Smooth muscle cell (in vitro differentiated cells): ENCODE measurements at regions not wholly inside any gene's neighbourhood (a gene's known extent, or its start where the extent isn't known, plus 50 kb on each side); places are given as distances from the start of the nearest gene placed in this dataset.

Experiments
- DNase-seq: peaks from one replicate; lab custom pipeline; 2025; ENCODE audit not compliant: unreplicated experiment; lab: John Stamatoyannopoulos, UW
- H2AFZ ChIP-seq: fragments of 200-600 bp; sonication (generic); 2 replicates; pipeline ENCODE4 v1.6.0; 2016; ENCODE audit warnings: antibody characterized with exemption, low read depth, mild to moderate bottlenecking
- H3F3A ChIP-seq: fragments of 200-600 bp; sonication (generic); 2 replicates; pipeline ENCODE4 v1.6.0; 2017; ENCODE audit warnings: antibody characterized with exemption, low read depth
- H3K27ac ChIP-seq: fragments of 200-600 bp; sonication (generic); 2 replicates; pipeline ENCODE4 v1.5.1; 2016; ENCODE audit warnings: low read depth, mild to moderate bottlenecking
- H3K27me3 ChIP-seq: fragments of 200-600 bp; sonication (generic); 2 replicates; pipeline ENCODE4 v1.6.1; 2016; ENCODE audit warnings: low read depth, mild to moderate bottlenecking
- H3K36me3 ChIP-seq: fragments of 200-600 bp; sonication (generic); 2 replicates; pipeline ENCODE4 v1.5.1; 2016; ENCODE audit warnings: low read depth
- H3K4me1 ChIP-seq: fragments of 200-600 bp; sonication (generic); 2 replicates; pipeline ENCODE4 v1.5.1; 2016; ENCODE audit warnings: low read depth
- H3K4me2 ChIP-seq: fragments of 200-600 bp; sonication (generic); 2 replicates; pipeline ENCODE4 v1.6.0; 2016; ENCODE audit warnings: mild to moderate bottlenecking
- H3K4me3 ChIP-seq: fragments of 200-600 bp; sonication (generic); 2 replicates; pipeline ENCODE4 v1.5.1; 2016; ENCODE audit warnings: mild to moderate bottlenecking
- H3K79me2 ChIP-seq: fragments of 200-600 bp; sonication (generic); 2 replicates; pipeline ENCODE4 v1.6.0; 2016; ENCODE audit warnings: low read depth, mild to moderate bottlenecking
- H3K9ac ChIP-seq: fragments of 200-600 bp; sonication (generic); 2 replicates; pipeline ENCODE4 v1.6.0; 2016; ENCODE audit warnings: low read depth
- H3K9me3 ChIP-seq: fragments of 200-600 bp; sonication (generic); replicated peaks from 2 replicates; pipeline ENCODE4 v1.5.1; 2016; ENCODE audit warnings: low read depth
- H4K20me1 ChIP-seq: fragments of 200-600 bp; sonication (generic); 2 replicates; pipeline ENCODE4 v1.6.0; 2016; ENCODE audit warnings: low read depth
- WGBS: methylation state at CpG from one replicate; pipeline ENCODE4 v1.1.7; 2016; ENCODE audit warnings: low lambda C conversion rate; 5-methylcytosine and 5-hydroxymethylcytosine counted together
- TF ChIP-seq, protein P1 (sequence below): fragments of 200-600 bp; sonication (generic); IDR thresholded peaks from 2 replicates; pipeline ENCODE4 v1.5.1; 2017; ENCODE audit warnings: borderline replicate concordance, mild to moderate bottlenecking, antibody characterized with exemption; ENCODE audit not compliant: insufficient read depth, poor library complexity, severe bottlenecking

GRCh38 chr1:212225871-212226302, 59.3 kb upstream of the PPP2R5A start:
- 94% methylated on average over 4 of the region's 4 CpGs for WGBS
- no peaks in the 10 kb centered on the region for H3K9me3 ChIP-seq
- DNase-seq, result no peak
- no peaks in the 10 kb centered on the region for H4K20me1 ChIP-seq
- H3K9ac ChIP-seq, result no peak overlapping the region
- H3K36me3 ChIP-seq, result no peaks in the 10 kb centered on the region
- TF ChIP-seq, protein P1, sequence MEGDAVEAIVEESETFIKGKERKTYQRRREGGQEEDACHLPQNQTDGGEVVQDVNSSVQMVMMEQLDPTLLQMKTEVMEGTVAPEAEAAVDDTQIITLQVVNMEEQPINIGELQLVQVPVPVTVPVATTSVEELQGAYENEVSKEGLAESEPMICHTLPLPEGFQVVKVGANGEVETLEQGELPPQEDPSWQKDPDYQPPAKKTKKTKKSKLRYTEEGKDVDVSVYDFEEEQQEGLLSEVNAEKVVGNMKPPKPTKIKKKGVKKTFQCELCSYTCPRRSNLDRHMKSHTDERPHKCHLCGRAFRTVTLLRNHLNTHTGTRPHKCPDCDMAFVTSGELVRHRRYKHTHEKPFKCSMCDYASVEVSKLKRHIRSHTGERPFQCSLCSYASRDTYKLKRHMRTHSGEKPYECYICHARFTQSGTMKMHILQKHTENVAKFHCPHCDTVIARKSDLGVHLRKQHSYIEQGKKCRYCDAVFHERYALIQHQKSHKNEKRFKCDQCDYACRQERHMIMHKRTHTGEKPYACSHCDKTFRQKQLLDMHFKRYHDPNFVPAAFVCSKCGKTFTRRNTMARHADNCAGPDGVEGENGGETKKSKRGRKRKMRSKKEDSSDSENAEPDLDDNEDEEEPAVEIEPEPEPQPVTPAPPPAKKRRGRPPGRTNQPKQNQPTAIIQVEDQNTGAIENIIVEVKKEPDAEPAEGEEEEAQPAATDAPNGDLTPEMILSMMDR, result no peak
- no peaks in the 10 kb centered on the region for H3F3A ChIP-seq
- H3K4me1 ChIP-seq, result no peaks in the 10 kb centered on the region
- H3K79me2 ChIP-seq, result no peaks in the 10 kb centered on the region
- H2AFZ ChIP-seq, result no peak overlapping the region
- no peaks in the 10 kb centered on the region for H3K27me3 ChIP-seq
- H3K4me2 ChIP-seq, result no peak overlapping the region
- no peak overlapping the region for H3K27ac ChIP-seq
- no peak overlapping the region for H3K4me3 ChIP-seq

- H3K4me1 ChIP-seq, result no peaks in the 10 kb centered on the region
- no peaks in the 10 kb centered on the region for H3K9me3 ChIP-seq
- WGBS, result 86% methylated on average over 3 of the region's 3 CpGs
- H3K4me2 ChIP-seq, result no peak overlapping the region
- no peaks in the 10 kb centered on the region for H3K27me3 ChIP-seq
- no peak overlapping the region for H3K4me3 ChIP-seq
- no peaks in the 10 kb centered on the region for H4K20me1 ChIP-seq
- H3K9ac ChIP-seq, result no peak overlapping the region
- no peaks in the 10 kb centered on the region for H3K79me2 ChIP-seq
- H3K27ac ChIP-seq, result no peak overlapping the region
- H3K36me3 ChIP-seq, result no peaks in the 10 kb centered on the region
- no peak overlapping the region for H2AFZ ChIP-seq
- no peaks in the 10 kb centered on the region for H3F3A ChIP-seq
- DNase-seq, result no peak
- TF ChIP-seq, protein P1, result no peak
Observed at GRCh38 chr1:212226467-212226866, 58.7 kb upstream of the PPP2R5A start.

DNA sequence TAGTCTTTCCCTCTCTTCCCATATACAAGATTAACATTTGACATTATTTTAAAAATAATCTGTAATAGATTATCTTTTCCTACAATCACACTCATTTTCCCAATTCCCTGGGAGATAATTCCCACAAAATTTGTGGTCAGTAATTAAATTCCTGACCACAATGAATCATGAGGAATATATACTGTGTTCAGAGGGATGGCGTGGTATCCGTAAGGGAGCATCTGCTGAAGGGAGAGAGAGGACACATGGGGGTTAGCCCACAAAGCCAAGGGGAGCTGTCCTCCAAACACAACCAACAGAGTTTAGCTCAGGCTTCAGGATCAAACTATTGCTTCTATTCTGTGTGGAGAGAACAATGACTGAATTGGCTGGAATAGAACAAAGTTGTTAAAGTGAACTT, 57.1 kb upstream of the PPP2R5A start:
- H2AFZ ChIP-seq, result no peak overlapping the region
- DNase-seq, result no peak
- no peak overlapping the region for H3K4me3 ChIP-seq
- H3F3A ChIP-seq, result no peaks in the 10 kb centered on the region
- H3K79me2 ChIP-seq, result no peaks in the 10 kb centered on the region
- H3K36me3 ChIP-seq, result no peaks in the 10 kb centered on the region
- no peaks in the 10 kb centered on the region for H3K27me3 ChIP-seq
- 55% methylated on average over 2 of the region's 2 CpGs for WGBS
- no peak overlapping the region for H3K4me2 ChIP-seq
- H3K9me3 ChIP-seq, result no peaks in the 10 kb centered on the region
- no peaks in the 10 kb centered on the region for H3K4me1 ChIP-seq
- H3K9ac ChIP-seq, result no peak overlapping the region
- no peaks in the 10 kb centered on the region for H4K20me1 ChIP-seq
- no peak overlapping the region for H3K27ac ChIP-seq
- TF ChIP-seq, protein P1, result no peak

GRCh38 chr1:212228591-212229119, 56.6 kb upstream of the PPP2R5A start:
- Histone ChIP-seq H3K4me2 (no peak overlapping the region), H3K9me3 (no peaks in the 10 kb centered on the region), H2AFZ (no peak overlapping the region), H3K27ac (no peak overlapping the region), H3K79me2 (no peaks in the 10 kb centered on the region), H3K4me1 (no peaks in the 10 kb centered on the region), H4K20me1 (no peaks in the 10 kb centered on the region), H3F3A (no peaks in the 10 kb centered on the region), H3K9ac (no peak overlapping the region), H3K27me3 (no peaks in the 10 kb centered on the region), H3K4me3 (no peak overlapping the region), H3K36me3 (no peaks in the 10 kb centered on the region)
- DNase-seq, result no peak
- WGBS, result 76% methylated on average over 8 of the region's 8 CpGs
- TF ChIP-seq, protein P1, result no peak
